ENCODE measurements at regions not wholly inside any gene's neighbourhood (a gene's known extent, or its start where the extent isn't known, plus 50 kb on each side); places are given as distances from the start of the nearest gene placed in this dataset.

- POLR2A ChIA-PET: no interaction called here
Observed at GRCh38 chr20:41798930-41799502, 180.8 kb upstream of the CHD6 start.

GRCh38 chr20:41786158-41786557, 168.0 kb upstream of the CHD6 start:
- ChIA-PET POLR2A (no interaction called here), CTCF (no interaction called here)
- peaks cover 1 to 8% of the 10 kb centered on the region in 2 donors for H3K27me3 Mint-ChIP-seq
- H3K9me3 ChIP-seq (ENCODE audit: low read length): no peaks in the 10 kb centered on the region
- no peaks in the 10 kb centered on the region for H3K4me1 Mint-ChIP-seq
- no peak overlapping the region for H3K4me3 Mint-ChIP-seq
- no peaks in the 10 kb centered on the region for H3K4me1 ChIP-seq (ENCODE audit: insufficient read depth, low read length)
- no peak overlapping the region for H3K27ac ChIP-seq (ENCODE audit: low read depth, low read length)
- no peak for DNase-seq
- H3K27me3 ChIP-seq (ENCODE audit: insufficient read depth, low read length, poor library complexity, severe bottlenecking): no peaks in the 10 kb centered on the region
- no peak overlapping the region for H3K27ac Mint-ChIP-seq
- no peaks in the 10 kb centered on the region for H3K36me3 Mint-ChIP-seq
- no peaks in the 10 kb centered on the region for H3K36me3 ChIP-seq (ENCODE audit: insufficient read depth, low read length)
- H3K4me3 ChIP-seq (ENCODE audit: low read length): no peak overlapping the region
- peaks cover 0 to 3% (median 0%) of the 10 kb centered on the region in 5 donors for H3K9me3 Mint-ChIP-seq

More at GRCh38 chr20:41798930-41799502, 180.8 kb upstream of the CHD6 start:
- Histone ChIP-seq H3K27ac (ENCODE audit: low read depth, low read length) (no peak overlapping the region), H3K36me3 (ENCODE audit: insufficient read depth, low read length) (no peaks in the 10 kb centered on the region), H3K4me3 (ENCODE audit: low read length) (no peak overlapping the region), H3K4me1 (ENCODE audit: insufficient read depth, low read length) (no peaks in the 10 kb centered on the region), H3K9me3 (ENCODE audit: low read length) (no peaks in the 10 kb centered on the region), H3K27me3 (ENCODE audit: insufficient read depth, low read length, poor library complexity, severe bottlenecking) (no peaks in the 10 kb centered on the region)
- Mint-ChIP-seq H3K4me3 (no peak overlapping the region), H3K27me3 (peaks cover 2 to 11% of the 10 kb centered on the region in 2 donors), H3K27ac (no peak overlapping the region), H3K4me1 (no peaks in the 10 kb centered on the region), H3K36me3 (no peaks in the 10 kb centered on the region), H3K9me3 (peaks cover 0 to 2% (median 0%) of the 10 kb centered on the region in 5 donors)
- CTCF ChIA-PET: interaction anchor here (1.6 kb wide), 1 partner anchor 11 kb away, joined by 3 read pairs; no protein-coding TSS in a partner anchor
- no peak for DNase-seq

- Histone ChIP-seq H3K4me1 (ENCODE audit: insufficient read depth, low read length) (no peaks in the 10 kb centered on the region), H3K4me3 (ENCODE audit: low read length) (no peak overlapping the region), H3K36me3 (ENCODE audit: insufficient read depth, low read length) (no peaks in the 10 kb centered on the region), H3K27ac (ENCODE audit: low read depth, low read length) (no peak overlapping the region), H3K9me3 (ENCODE audit: low read length) (no peaks in the 10 kb centered on the region), H3K27me3 (ENCODE audit: insufficient read depth, low read length, poor library complexity, severe bottlenecking) (no peaks in the 10 kb centered on the region)
- DNase-seq: no peak
- peaks cover 0 to 3% (median 0%) of the 10 kb centered on the region in 5 donors for H3K9me3 Mint-ChIP-seq
- no peaks in the 10 kb centered on the region for H3K36me3 Mint-ChIP-seq
- peaks cover 5 to 6% of the 10 kb centered on the region in 2 donors for H3K27me3 Mint-ChIP-seq
- POLR2A ChIA-PET: no interaction called here
- no peak overlapping the region for H3K4me3 Mint-ChIP-seq
- peak overlapping the region in 1 of 8 donors; percentile 28 for H3K27ac Mint-ChIP-seq
- H3K4me1 Mint-ChIP-seq: no peaks in the 10 kb centered on the region
- CTCF ChIA-PET: no interaction called here
Observed at GRCh38 chr20:41784209-41784958, 166.2 kb upstream of the CHD6 start.

DNA sequence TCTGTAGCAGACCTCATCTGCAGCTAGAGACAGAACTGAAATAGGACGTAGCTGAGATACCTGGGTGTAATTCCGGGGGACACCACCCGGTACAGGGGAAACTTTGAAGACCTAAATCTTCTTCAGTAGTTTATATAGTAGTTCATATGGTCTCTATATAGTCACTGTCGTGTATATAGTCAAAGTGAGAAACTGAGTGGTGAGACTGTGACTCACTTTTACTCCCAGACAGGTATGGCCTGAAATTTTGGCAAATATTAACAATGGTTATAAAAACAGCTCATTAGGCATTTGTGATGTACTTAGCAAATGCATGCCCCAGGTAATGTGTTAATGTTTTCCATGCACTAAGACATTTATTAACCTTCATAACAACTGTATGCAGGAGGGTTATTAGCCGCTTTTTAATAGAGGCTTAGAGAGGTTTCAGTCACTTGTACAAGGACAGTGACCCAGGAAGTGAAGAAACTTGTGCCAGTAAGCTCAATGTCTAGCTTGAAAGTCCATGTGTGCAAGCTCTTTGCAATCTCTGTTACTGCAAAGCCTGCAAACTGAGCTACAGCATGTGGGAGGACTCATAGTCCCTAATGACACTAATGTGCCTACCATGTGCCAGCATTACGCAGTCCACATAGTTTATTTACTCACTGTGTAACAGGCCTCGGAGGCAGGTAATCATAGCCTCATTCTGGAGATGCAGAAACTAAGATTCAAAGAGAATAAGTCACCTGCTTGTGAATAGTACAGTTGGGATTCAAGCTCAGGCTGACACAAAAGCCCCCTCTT, 165.4 kb upstream of the CHD6 start:
- ChIA-PET CTCF (no interaction called here), POLR2A (no interaction called here)
- Histone ChIP-seq H3K36me3 (ENCODE audit: insufficient read depth, low read length) (no peaks in the 10 kb centered on the region), H3K4me1 (ENCODE audit: insufficient read depth, low read length) (no peaks in the 10 kb centered on the region), H3K9me3 (ENCODE audit: low read length) (no peaks in the 10 kb centered on the region), H3K27me3 (ENCODE audit: insufficient read depth, low read length, poor library complexity, severe bottlenecking) (no peaks in the 10 kb centered on the region), H3K27ac (ENCODE audit: low read depth, low read length) (no peak overlapping the region), H3K4me3 (ENCODE audit: low read length) (no peak overlapping the region)
- Mint-ChIP-seq H3K4me3 (no peak overlapping the region), H3K9me3 (peaks cover 0 to 2% (median 0%) of the 10 kb centered on the region in 5 donors), H3K27me3 (peaks cover 5 to 8% of the 10 kb centered on the region in 2 donors), H3K27ac (no peak overlapping the region), H3K36me3 (no peaks in the 10 kb centered on the region), H3K4me1 (no peaks in the 10 kb centered on the region)
- no peak for DNase-seq

- DNase-seq: no peak
- H3K27me3 Mint-ChIP-seq: peaks cover 5 to 8% of the 10 kb centered on the region in 2 donors
- peaks cover 0 to 2% (median 0%) of the 10 kb centered on the region in 5 donors for H3K9me3 Mint-ChIP-seq
- ChIA-PET POLR2A (no interaction called here), CTCF (no interaction called here)
- no peaks in the 10 kb centered on the region for H3K36me3 ChIP-seq (ENCODE audit: insufficient read depth, low read length)
- no peaks in the 10 kb centered on the region for H3K4me1 ChIP-seq (ENCODE audit: insufficient read depth, low read length)
- no peaks in the 10 kb centered on the region for H3K27me3 ChIP-seq (ENCODE audit: insufficient read depth, low read length, poor library complexity, severe bottlenecking)
- no peaks in the 10 kb centered on the region for H3K36me3 Mint-ChIP-seq
- H3K4me3 Mint-ChIP-seq: no peak overlapping the region
- H3K9me3 ChIP-seq (ENCODE audit: low read length): no peaks in the 10 kb centered on the region
- no peak overlapping the region for H3K27ac Mint-ChIP-seq
- H3K4me1 Mint-ChIP-seq: no peaks in the 10 kb centered on the region
- no peak overlapping the region for H3K4me3 ChIP-seq (ENCODE audit: low read length)
- no peak overlapping the region for H3K27ac ChIP-seq (ENCODE audit: low read depth, low read length)
Observed at GRCh38 chr20:41782730-41783406, 164.7 kb upstream of the CHD6 start.

- no peak for DNase-seq
- H3K27ac ChIP-seq (ENCODE audit: low read depth, low read length): no peak overlapping the region
- no peaks in the 10 kb centered on the region for H3K27me3 ChIP-seq (ENCODE audit: insufficient read depth, low read length, poor library complexity, severe bottlenecking)
- no peaks in the 10 kb centered on the region for H3K4me1 ChIP-seq (ENCODE audit: insufficient read depth, low read length)
- H3K36me3 Mint-ChIP-seq: no peaks in the 10 kb centered on the region
- H3K9me3 ChIP-seq (ENCODE audit: low read length): no peaks in the 10 kb centered on the region
- no peaks in the 10 kb centered on the region for H3K4me1 Mint-ChIP-seq
- no peak overlapping the region for H3K4me3 ChIP-seq (ENCODE audit: low read length)
- H3K4me3 Mint-ChIP-seq: no peak overlapping the region
- CTCF ChIA-PET: no interaction called here
- H3K27me3 Mint-ChIP-seq: peaks cover 8% of the 10 kb centered on the region in 2 donors
- peaks cover 0 to 2% (median 0%) of the 10 kb centered on the region in 5 donors for H3K9me3 Mint-ChIP-seq
- H3K27ac Mint-ChIP-seq: no peak overlapping the region
- no peaks in the 10 kb centered on the region for H3K36me3 ChIP-seq (ENCODE audit: insufficient read depth, low read length)
- POLR2A ChIA-PET: no interaction called here
Observed at GRCh38 chr20:41782255-41782654, 164.1 kb upstream of the CHD6 start.

GRCh38 chr20:41776421-41776820, 158.2 kb upstream of the CHD6 start:
- Histone ChIP-seq H3K36me3 (ENCODE audit: insufficient read depth, low read length) (no peaks in the 10 kb centered on the region), H3K27ac (ENCODE audit: low read depth, low read length) (no peak overlapping the region), H3K27me3 (ENCODE audit: insufficient read depth, low read length, poor library complexity, severe bottlenecking) (no peaks in the 10 kb centered on the region), H3K9me3 (ENCODE audit: low read length) (no peaks in the 10 kb centered on the region), H3K4me3 (ENCODE audit: low read length) (no peak overlapping the region), H3K4me1 (ENCODE audit: insufficient read depth, low read length) (no peaks in the 10 kb centered on the region)
- CTCF ChIA-PET: no interaction called here
- POLR2A ChIA-PET: no interaction called here
- Mint-ChIP-seq H3K9me3 (no peaks in the 10 kb centered on the region), H3K27ac (no peak overlapping the region), H3K27me3 (peaks cover 9 to 13% of the 10 kb centered on the region in 2 donors), H3K36me3 (no peaks in the 10 kb centered on the region), H3K4me3 (no peak overlapping the region), H3K4me1 (no peaks in the 10 kb centered on the region)
- DNase-seq: no peak

DNA sequence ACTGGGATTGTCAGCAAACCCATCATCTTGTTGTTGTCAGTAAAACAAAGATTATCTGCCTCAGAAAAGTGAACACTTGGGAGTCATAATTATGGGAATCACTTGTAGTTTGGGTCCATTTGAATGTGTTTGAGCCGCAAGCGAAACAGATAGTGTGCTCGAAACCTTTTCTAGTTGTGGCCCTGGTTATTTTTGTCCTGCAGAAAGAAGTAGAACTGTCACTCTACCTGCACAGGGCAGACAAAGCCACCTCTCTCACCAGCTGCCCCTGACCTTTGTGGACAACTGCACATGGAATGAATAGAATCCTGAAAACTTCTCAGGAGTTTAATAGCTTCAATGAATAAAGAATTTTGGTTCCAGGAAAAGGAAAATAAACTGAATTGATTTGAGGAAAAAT, 156.1 kb upstream of the CHD6 start:
- H3K27ac Mint-ChIP-seq: no peak overlapping the region
- no peaks in the 10 kb centered on the region for H3K9me3 Mint-ChIP-seq
- no peaks in the 10 kb centered on the region for H3K4me1 Mint-ChIP-seq
- no peak for DNase-seq
- H3K27me3 Mint-ChIP-seq: peaks cover 8 to 12% of the 10 kb centered on the region in 2 donors
- Histone ChIP-seq H3K4me3 (ENCODE audit: low read length) (no peak overlapping the region), H3K9me3 (ENCODE audit: low read length) (no peaks in the 10 kb centered on the region), H3K27ac (ENCODE audit: low read depth, low read length) (no peak overlapping the region), H3K4me1 (ENCODE audit: insufficient read depth, low read length) (no peaks in the 10 kb centered on the region), H3K27me3 (ENCODE audit: insufficient read depth, low read length, poor library complexity, severe bottlenecking) (no peaks in the 10 kb centered on the region), H3K36me3 (ENCODE audit: insufficient read depth, low read length) (no peaks in the 10 kb centered on the region)
- H3K4me3 Mint-ChIP-seq: no peak overlapping the region
- ChIA-PET POLR2A (no interaction called here), CTCF (no interaction called here)
- H3K36me3 Mint-ChIP-seq: no peaks in the 10 kb centered on the region

All from CD8-positive, alpha-beta memory T cell (primary cell).